K562 (cell line): ENCODE measurements at regions not wholly inside any gene's neighbourhood (a gene's known extent, or its start where the extent isn't known, plus 50 kb on each side); places are given as distances from the start of the nearest gene placed in this dataset.

Experiments
- ATAC-seq: fragments of 200-7000 bp; cut with Tn5 transposase; 3 replicates; pipeline ENCODE4 v1.9.1; 2020; ENCODE audit warnings: moderate library complexity
- BruUV-seq: library from RNA; stranded (reverse); fragments of 400-500 nt; replicated peaks from 2 replicates; lab custom pipeline; 2021; lab: Mats Ljungman, UMichigan
- CTCF ChIA-PET: fragments of 300-600 bp; formaldehyde crosslinking; extraction: SDS; loops from one replicate; lab custom pipeline; 2021; ENCODE audit warnings: low intra/inter-chr PET ratio; lab: Yijun Ruan, JAX
- POLR2A ChIA-PET: fragments of 300-600, 350-650 bp; sonication (Branson Sonifier 250); formaldehyde crosslinking; extraction: SDS; loops from one replicate; lab custom pipeline; 2021; ENCODE audit warnings: antibody characterized with exemption, inconsistent platforms; lab: Yijun Ruan, JAX
- DNase-seq, 4 experiments: peaks; one replicate each; pipeline versions ENCODE4 v3.0.0 to v3.0.0-alpha.2; 2011 to 2018; ENCODE audit warnings: low spot score in 3 of 4, mixed read lengths in 3 of 4; ENCODE audit errors: extremely low read depth in 1 of 4
- FAIRE-seq: peaks from 2 replicates; lab custom pipeline; 2011; peaks lifted over from hg19 to GRCh38; lab: Jason Lieb, UNC
- H2AFZ ChIP-seq: 2 replicates; pipeline ENCODE4 v1.6.0; 2011; ENCODE audit warnings: low read depth, low read length, control low read depth, inconsistent platforms
- H3K27ac ChIP-seq: fragments of 200-600 bp; 3 replicates; pipeline ENCODE4 v1.8.0; 2011; ENCODE audit warnings: low read depth, mild to moderate bottlenecking, control low read depth, inconsistent platforms, low read length, moderate library complexity, mixed read lengths; ENCODE audit errors: extremely low read depth
- H3K27me3 ChIP-seq, 2 experiments: fragments of 300-600 bp in 1 of 2; 2 replicates in 1 of 2; 3 replicates in 1 of 2; pipeline versions ENCODE4 v1.6.0 to v1.8.0; 2011; ENCODE audit warnings: inconsistent platforms in 2 of 2, low read length in 2 of 2, mild to moderate bottlenecking in 1 of 2, mixed read lengths in 1 of 2, moderate library complexity in 1 of 2; ENCODE audit not compliant: control insufficient read depth in 2 of 2, insufficient read depth in 2 of 2
- H3K36me3 ChIP-seq: fragments of 300-600 bp; 3 replicates; pipeline ENCODE4 v1.8.0; 2011; ENCODE audit warnings: mild to moderate bottlenecking, low read length, inconsistent platforms; ENCODE audit not compliant: control insufficient read depth, insufficient read depth
- H3K4me1 ChIP-seq, 2 experiments: fragments of 200-600 bp in 1 of 2; replicated peaks in 1 of 2; 2 replicates in 1 of 2; 3 replicates in 1 of 2; pipeline versions ENCODE4 v1.5.1 to v1.8.0; 2011; ENCODE audit warnings: inconsistent platforms in 2 of 2, low read length in 2 of 2, mild to moderate bottlenecking in 1 of 2, mixed read lengths in 1 of 2, moderate library complexity in 1 of 2; ENCODE audit not compliant: control insufficient read depth in 2 of 2, insufficient read depth in 2 of 2
- H3K4me2 ChIP-seq: 2 replicates; pipeline ENCODE4 v1.6.1; 2011; ENCODE audit warnings: low read length, control low read depth, inconsistent platforms, mixed read lengths; ENCODE audit not compliant: insufficient read depth
- H3K4me3 ChIP-seq: fragments of 200-600 bp; sonication (generic), shearing (Covaris generic); 2 replicates; pipeline ENCODE4 v1.5.1; 2016; ENCODE audit warnings: control low read depth, inconsistent platforms
- H3K79me2 ChIP-seq: fragments of 200-600 bp; 3 replicates; pipeline ENCODE4 v1.8.0; 2011; ENCODE audit warnings: low read length, inconsistent platforms; ENCODE audit not compliant: control insufficient read depth, insufficient read depth
- H3K9ac ChIP-seq, 2 experiments: 2 replicates each; pipeline versions ENCODE4 v1.6.0 to v1.6.1; 2011; ENCODE audit warnings: low read depth in 2 of 2, low read length in 2 of 2, control low read depth in 1 of 2, inconsistent platforms in 1 of 2, mild to moderate bottlenecking in 1 of 2, mixed read lengths in 1 of 2; ENCODE audit not compliant: insufficient read depth in 1 of 2
- H3K9me1 ChIP-seq: one replicate; pipeline ENCODE4 v1.6.0; 2011; ENCODE audit warnings: inconsistent platforms, mild to moderate bottlenecking, low read length, moderate library complexity; ENCODE audit not compliant: control insufficient read depth, insufficient read depth
- H3K9me3 ChIP-seq: replicated peaks from 2 replicates; pipeline ENCODE4 v1.5.1; 2011; ENCODE audit warnings: low read depth, low read length, inconsistent platforms; ENCODE audit not compliant: control insufficient read depth, insufficient read depth
- H4K20me1 ChIP-seq: replicated peaks from 2 replicates; pipeline ENCODE4 v1.6.1; 2011; ENCODE audit warnings: low read length, inconsistent platforms, mixed read lengths; ENCODE audit not compliant: control insufficient read depth, insufficient read depth
- ATF1 ChIP-seq, 2 experiments: fragments of 450-650 bp in 1 of 2; IDR thresholded peaks; 2 replicates each; pipeline ENCODE4 v1.6.1; 2016; ENCODE audit warnings: missing compliant biosample characterization in 1 of 2, missing genetic modification characterization in 1 of 2
- CEBPB ChIP-seq: fragments of 450-650 bp; IDR thresholded peaks from 2 replicates; pipeline ENCODE4 v1.6.1; 2016; ENCODE audit warnings: missing genetic modification characterization, missing compliant biosample characterization
- CEBPZ ChIP-seq: fragments of 150-350 bp; IDR thresholded peaks from 2 replicates; pipeline ENCODE4 v1.6.1; 2014; ENCODE audit warnings: low read depth, mild to moderate bottlenecking, low read length, borderline replicate concordance
- CREB1 ChIP-seq, 2 experiments: sonication (generic) in 1 of 2; formaldehyde crosslinking in 1 of 2; IDR thresholded peaks; 2 replicates each; pipeline versions ENCODE4 v1.6.1 to v1.8.0; 2012 to 2022; ENCODE audit warnings: inconsistent platforms in 1 of 2, mild to moderate bottlenecking in 1 of 2, missing genetic modification reagents in 1 of 2, moderate library complexity in 1 of 2
- FOXP1 ChIP-seq: sonication (generic); formaldehyde crosslinking; IDR thresholded peaks from 2 replicates; pipeline ENCODE4 v1.8.0; 2022; ENCODE audit warnings: mild to moderate bottlenecking, missing genetic modification reagents
- GABPB1 ChIP-seq: sonication (generic); formaldehyde crosslinking; IDR thresholded peaks from 2 replicates; pipeline ENCODE4 v1.8.0; 2022; ENCODE audit warnings: mild to moderate bottlenecking, missing genetic modification reagents
- GATA2 ChIP-seq: sonication (generic); formaldehyde crosslinking; IDR thresholded peaks from 2 replicates; pipeline ENCODE4 v1.4.0; 2020; ENCODE audit warnings: mild to moderate bottlenecking, missing genetic modification reagents
- HCFC1 ChIP-seq: IDR thresholded peaks from 2 replicates; pipeline ENCODE4 v1.6.1; 2012; ENCODE audit warnings: low read depth, low read length, improper control_type of control experiment
- MAFK ChIP-seq: IDR thresholded peaks from 2 replicates; pipeline ENCODE4 v1.6.1; 2011; ENCODE audit warnings: low read length, improper control_type of control experiment
- NCOA4 ChIP-seq: fragments of 450-650 bp; IDR thresholded peaks from 2 replicates; pipeline ENCODE4 v1.6.1; 2018; ENCODE audit warnings: mild to moderate bottlenecking; ENCODE audit not compliant: partially characterized antibody
- NFIX ChIP-seq: fragments of 250-450 bp; sonication (Bioruptor Pico); IDR thresholded peaks from 2 replicates; pipeline ENCODE4 v1.4.0; 2020; ENCODE audit warnings: low read depth, mild to moderate bottlenecking, moderate library complexity
- PTRF ChIP-seq: fragments of 450-650 bp; IDR thresholded peaks from 2 replicates; pipeline ENCODE4 v1.6.1; 2016; ENCODE audit warnings: mild to moderate bottlenecking, missing genetic modification characterization, missing compliant biosample characterization
- RB1 ChIP-seq: fragments of 450-650 bp; IDR thresholded peaks from 2 replicates; pipeline ENCODE4 v1.6.1; 2017; ENCODE audit warnings: low read depth, mild to moderate bottlenecking
- RBFOX2 ChIP-seq: fragments of 200-400 bp; formaldehyde crosslinking; IDR thresholded peaks from 2 replicates; pipeline ENCODE4 v1.6.1; 2017; ENCODE audit warnings: low read depth, mild to moderate bottlenecking, low read length, moderate library complexity
- RFX1 ChIP-seq: fragments of 450-650 bp; IDR thresholded peaks from 2 replicates; pipeline ENCODE4 v1.6.1; 2016; ENCODE audit warnings: mild to moderate bottlenecking, moderate library complexity
- SMARCA5 ChIP-seq: fragments of 450-650 bp; IDR thresholded peaks from 2 replicates; pipeline ENCODE4 v1.6.1; 2016
- SRSF7 ChIP-seq: fragments of 200-400 bp; formaldehyde crosslinking; optimal IDR thresholded peaks from 2 replicates; pipeline ENCODE3; 2017; ENCODE audit warnings: mild to moderate bottlenecking, low read depth, low read length
- TCF7L2 ChIP-seq: fragments of 150-350 bp; IDR thresholded peaks from 2 replicates; pipeline ENCODE4 v1.6.1; 2016; ENCODE audit warnings: low read depth, mild to moderate bottlenecking, low read length, moderate library complexity
- ZEB2 ChIP-seq: fragments of 450-650 bp; IDR thresholded peaks from 2 replicates; pipeline ENCODE4 v1.6.1; 2016
- ZNF140 ChIP-seq: fragments of 250-450 bp; sonication (Bioruptor Pico); IDR thresholded peaks from 2 replicates; pipeline ENCODE4 v1.8.0; 2021; ENCODE audit warnings: moderate library complexity, mild to moderate bottlenecking, inconsistent platforms
- ZNF184 ChIP-seq: sonication (generic); formaldehyde crosslinking; IDR thresholded peaks from 2 replicates; pipeline ENCODE4 v1.5.0; 2020; ENCODE audit warnings: missing genetic modification reagents
- ZNF23 ChIP-seq: fragments of 250-450 bp; sonication (Bioruptor Pico); IDR thresholded peaks from 2 replicates; pipeline ENCODE4 v1.4.0; 2020; ENCODE audit warnings: mild to moderate bottlenecking
- WGBS: fragments of 100-300 bp; shearing (Covaris generic); methylation state at CpG from one replicate; pipeline ENCODE4 v1.1.6; 2016; ENCODE audit warnings: low coverage, mixed read lengths; ENCODE audit not compliant: insufficient coverage; ENCODE audit errors: missing lambda C conversion rate; 5-methylcytosine and 5-hydroxymethylcytosine counted together
- in situ Hi-C: fragments of 300-500 bp; cut with MboI; formaldehyde crosslinking; loops from 4 replicates; pipeline ENCODE4 v1.15.0; 2018; ENCODE audit warnings: inconsistent platforms, mixed read lengths
- intact Hi-C: fragments of 100-400 bp; cut with micrococcal nuclease; formaldehyde crosslinking; loops from 2 replicates; pipeline ENCODE4 v1.14.2; 2022
- TF ChIP-seq, protein P1 (sequence below): fragments of 250-450 bp; sonication (Bioruptor Pico); IDR thresholded peaks from 2 replicates; pipeline ENCODE4 v1.4.0; 2020; ENCODE audit warnings: mild to moderate bottlenecking, moderate library complexity

GRCh38 chr4:74627504-74627903, 166.8 kb downstream of the BTC start:
- intact Hi-C loops (no loop called here), in situ Hi-C loops (no loop called here)
- no peak overlapping the region for H3K4me2 ChIP-seq
- H3K79me2 ChIP-seq: no peaks in the 10 kb centered on the region
- peaks cover 0 to 6% of the 10 kb centered on the region in 2 experiments; a peak in 1 of 5 replicates for H3K4me1 ChIP-seq
- H2AFZ ChIP-seq: no peak overlapping the region
- WGBS: 37% methylated on average over 4 of the region's 4 CpGs
- no peak overlapping the region for H3K4me3 ChIP-seq
- H3K36me3 ChIP-seq: no peaks in the 10 kb centered on the region
- no peak overlapping the region for H3K27ac ChIP-seq
- POLR2A ChIA-PET: no interaction called here
- no peaks in the 10 kb centered on the region for H3K9me1 ChIP-seq
- H3K9ac ChIP-seq: no peak overlapping the region
- no peaks in the 10 kb centered on the region for H4K20me1 ChIP-seq
- H3K27me3 ChIP-seq: no peaks in the 10 kb centered on the region
- ATAC-seq: no peak
- DNase-seq: no peak
- H3K9me3 ChIP-seq: no peaks in the 10 kb centered on the region
- CTCF ChIA-PET: interaction anchor here (0.7 kb wide), 1 partner anchor 496 kb away, joined by 5 read pairs; no protein-coding TSS in a partner anchor
- no peak for FAIRE-seq
- no TSS peak for BruUV-seq
- TF ChIP-seq GATA2 (no peak), SRSF7 (no peak), CEBPZ (no peak), ZNF184 (CRISPR knock-in tag) (no peak), RB1 (no peak), NCOA4 (no peak), RBFOX2 (no peak), MAFK (no peak), PTRF (tag) (no peak), FOXP1 (CRISPR knock-in tag) (no peak), ZNF140 (CRISPR knock-in tag) (no peak), GABPB1 (CRISPR knock-in tag) (no peak), ZNF23 (CRISPR knock-in tag) (no peak), ATF1 (CRISPR knock-in tag; IDR thresholded peaks at IDR 0.05) (no peak), ATF1 (tag; IDR thresholded peaks at IDR 0.05) (no peak), SMARCA5 (no peak), CREB1 (IDR thresholded peaks at IDR 0.05) (no peak), CREB1 (CRISPR knock-in tag; IDR thresholded peaks at IDR 0.05) (no peak), CEBPB (tag) (peak; percentile 88), NFIX (CRISPR knock-in tag) (no peak), ZEB2 (0 out of 2 replicates have a peak, but pooled peaks have one; percentile 26), RFX1 (no peak), TCF7L2 (no peak), HCFC1 (no peak)
- TF ChIP-seq, protein P1, sequence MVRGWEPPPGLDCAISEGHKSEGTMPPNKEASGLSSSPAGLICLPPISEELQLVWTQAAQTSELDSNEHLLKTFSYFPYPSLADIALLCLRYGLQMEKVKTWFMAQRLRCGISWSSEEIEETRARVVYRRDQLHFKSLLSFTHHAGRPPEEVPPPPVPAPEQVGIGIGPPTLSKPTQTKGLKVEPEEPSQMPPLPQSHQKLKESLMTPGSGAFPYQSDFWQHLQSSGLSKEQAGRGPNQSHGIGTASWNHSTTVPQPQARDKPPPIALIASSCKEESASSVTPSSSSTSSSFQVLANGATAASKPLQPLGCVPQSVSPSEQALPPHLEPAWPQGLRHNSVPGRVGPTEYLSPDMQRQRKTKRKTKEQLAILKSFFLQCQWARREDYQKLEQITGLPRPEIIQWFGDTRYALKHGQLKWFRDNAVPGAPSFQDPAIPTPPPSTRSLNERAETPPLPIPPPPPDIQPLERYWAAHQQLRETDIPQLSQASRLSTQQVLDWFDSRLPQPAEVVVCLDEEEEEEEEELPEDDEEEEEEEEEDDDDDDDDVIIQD: no peak
